ENCODE measurements at regions not wholly inside any gene's neighbourhood (a gene's known extent, or its start where the extent isn't known, plus 50 kb on each side); places are given as distances from the start of the nearest gene placed in this dataset.
"Not testable (repeated sequence)": the region's sequence is repeated elsewhere in the genome, so short reads cannot be mapped to it uniquely, and the experiment has no call there.

- H3K4me3 Mint-ChIP-seq, result no peak overlapping the region
- H3K9me3 Mint-ChIP-seq (ENCODE audit: low read depth), result peaks cover 4% of the 10 kb centered on the region
- no peak overlapping the region for H3K27ac Mint-ChIP-seq
- H3K27me3 Mint-ChIP-seq, result peaks cover 6% of the 10 kb centered on the region
- no peaks in the 10 kb centered on the region for H3K4me1 Mint-ChIP-seq (ENCODE audit: low read depth)
- H3K36me3 Mint-ChIP-seq, result no peaks in the 10 kb centered on the region
These were observed 58.0 kb upstream of the FBXO11 start for GRCh38 chr2:47964277-47964676.

- Mint-ChIP-seq H3K36me3 (no peaks in the 10 kb centered on the region), H3K9me3 (ENCODE audit: low read depth) (peaks cover 4% of the 10 kb centered on the region), H3K27ac (no peak overlapping the region), H3K4me1 (ENCODE audit: low read depth) (no peaks in the 10 kb centered on the region), H3K27me3 (peaks cover 6% of the 10 kb centered on the region), H3K4me3 (no peak overlapping the region)
These were observed 58.6 kb upstream of the FBXO11 start for GRCh38 chr2:47964722-47965434.

GRCh38 chr2:47976728-47977127 is 70.4 kb upstream of the FBXO11 start:
- not testable (repeated sequence) for H3K9me3 Mint-ChIP-seq (ENCODE audit: low read depth); H3K4me3 Mint-ChIP-seq; H3K27me3 Mint-ChIP-seq; H3K4me1 Mint-ChIP-seq (ENCODE audit: low read depth); H3K36me3 Mint-ChIP-seq; H3K27ac Mint-ChIP-seq

GRCh38 chr2:47984041-47984440 is 77.7 kb upstream of the FBXO11 start:
- Mint-ChIP-seq H3K36me3 (no peaks in the 10 kb centered on the region), H3K4me3 (no peak overlapping the region), H3K27ac (no peak overlapping the region), H3K9me3 (ENCODE audit: low read depth) (peaks cover 3% of the 10 kb centered on the region), H3K4me1 (ENCODE audit: low read depth) (no peaks in the 10 kb centered on the region), H3K27me3 (no peaks in the 10 kb centered on the region)

GRCh38 chr2:47990503-47990902 is 84.2 kb upstream of the FBXO11 start:
- Mint-ChIP-seq H3K4me1 (ENCODE audit: low read depth) (peaks cover 4% of the 10 kb centered on the region), H3K27me3 (no peaks in the 10 kb centered on the region), H3K9me3 (ENCODE audit: low read depth) (no peaks in the 10 kb centered on the region), H3K4me3 (no peak overlapping the region), H3K36me3 (no peaks in the 10 kb centered on the region), H3K27ac (no peak overlapping the region)

- Mint-ChIP-seq H3K36me3 (no peaks in the 10 kb centered on the region), H3K27ac (no peak overlapping the region), H3K9me3 (ENCODE audit: low read depth) (no peaks in the 10 kb centered on the region), H3K27me3 (no peaks in the 10 kb centered on the region), H3K4me3 (no peak overlapping the region), H3K4me1 (ENCODE audit: low read depth) (peaks cover 4% of the 10 kb centered on the region)
These were observed 86.4 kb upstream of the FBXO11 start for GRCh38 chr2:47992671-47993070.

GRCh38 chr2:47996808-47997207 is 90.5 kb upstream of the FBXO11 start:
- Mint-ChIP-seq H3K9me3 (ENCODE audit: low read depth) (no peaks in the 10 kb centered on the region), H3K27ac (no peak overlapping the region), H3K4me3 (no peak overlapping the region), H3K4me1 (ENCODE audit: low read depth) (peaks cover 4% of the 10 kb centered on the region), H3K27me3 (no peaks in the 10 kb centered on the region), H3K36me3 (no peaks in the 10 kb centered on the region)

- H3K27ac Mint-ChIP-seq, result no peak overlapping the region
- H3K4me3 Mint-ChIP-seq, result no peak overlapping the region
- H3K9me3 Mint-ChIP-seq (ENCODE audit: low read depth), result no peaks in the 10 kb centered on the region
- H3K27me3 Mint-ChIP-seq, result no peaks in the 10 kb centered on the region
- no peaks in the 10 kb centered on the region for H3K4me1 Mint-ChIP-seq (ENCODE audit: low read depth)
- no peaks in the 10 kb centered on the region for H3K36me3 Mint-ChIP-seq
These were observed 93.2 kb upstream of the FBXO11 start for GRCh38 chr2:47999512-47999911.

- Mint-ChIP-seq H3K36me3 (no peaks in the 10 kb centered on the region), H3K4me1 (ENCODE audit: low read depth) (no peaks in the 10 kb centered on the region), H3K27me3 (no peaks in the 10 kb centered on the region), H3K9me3 (ENCODE audit: low read depth) (no peaks in the 10 kb centered on the region), H3K27ac (no peak overlapping the region), H3K4me3 (no peak overlapping the region)
These were observed 95.2 kb upstream of the FBXO11 start for GRCh38 chr2:48001498-48001897.

- Mint-ChIP-seq H3K27me3 (no peaks in the 10 kb centered on the region), H3K9me3 (ENCODE audit: low read depth) (no peaks in the 10 kb centered on the region), H3K27ac (no peak overlapping the region), H3K36me3 (no peaks in the 10 kb centered on the region), H3K4me1 (ENCODE audit: low read depth) (no peaks in the 10 kb centered on the region), H3K4me3 (no peak overlapping the region)
These were observed 99.8 kb upstream of the FBXO11 start for GRCh38 chr2:48006094-48006493.

- Mint-ChIP-seq H3K9me3 (ENCODE audit: low read depth) (no peaks in the 10 kb centered on the region), H3K36me3 (no peaks in the 10 kb centered on the region), H3K4me1 (ENCODE audit: low read depth) (no peaks in the 10 kb centered on the region), H3K27ac (no peak overlapping the region), H3K4me3 (no peak overlapping the region), H3K27me3 (no peaks in the 10 kb centered on the region)
These were observed 101.5 kb upstream of the FBXO11 start for GRCh38 chr2:48007699-48008268.

- Mint-ChIP-seq H3K9me3 (ENCODE audit: low read depth) (no peaks in the 10 kb centered on the region), H3K36me3 (no peaks in the 10 kb centered on the region), H3K4me1 (ENCODE audit: low read depth) (no peaks in the 10 kb centered on the region), H3K4me3 (no peak overlapping the region), H3K27ac (no peak overlapping the region), H3K27me3 (no peaks in the 10 kb centered on the region)
These were observed 103.0 kb upstream of the FBXO11 start for GRCh38 chr2:48009256-48009655.

GRCh38 chr2:48015421-48015820 is 109.1 kb upstream of the FBXO11 start:
- Mint-ChIP-seq H3K27ac (no peak overlapping the region), H3K36me3 (no peaks in the 10 kb centered on the region), H3K9me3 (ENCODE audit: low read depth) (no peaks in the 10 kb centered on the region), H3K4me3 (no peak overlapping the region), H3K27me3 (peaks cover 3% of the 10 kb centered on the region), H3K4me1 (ENCODE audit: low read depth) (no peaks in the 10 kb centered on the region)

- Mint-ChIP-seq H3K27me3 (peaks cover 5% of the 10 kb centered on the region), H3K4me1 (ENCODE audit: low read depth) (no peaks in the 10 kb centered on the region), H3K36me3 (peaks cover 5% of the 10 kb centered on the region), H3K9me3 (ENCODE audit: low read depth) (no peaks in the 10 kb centered on the region), H3K27ac (no peak overlapping the region), H3K4me3 (no peak overlapping the region)
These were observed 110.1 kb upstream of the FBXO11 start for GRCh38 chr2:48016225-48017019.

GRCh38 chr2:48017136-48017535 is 110.8 kb upstream of the FBXO11 start:
- Mint-ChIP-seq H3K27me3 (peaks cover 9% of the 10 kb centered on the region), H3K4me1 (ENCODE audit: low read depth) (no peaks in the 10 kb centered on the region), H3K4me3 (no peak overlapping the region), H3K27ac (no peak overlapping the region), H3K36me3 (peaks cover 6% of the 10 kb centered on the region), H3K9me3 (ENCODE audit: low read depth) (no peaks in the 10 kb centered on the region)
